Activated naive CD8-positive, alpha-beta T cell (primary cell): ENCODE measurements at regions not wholly inside any gene's neighbourhood (a gene's known extent, or its start where the extent isn't known, plus 50 kb on each side); places are given as distances from the start of the nearest gene placed in this dataset.

Source experiments
- H3K27ac Mint-ChIP-seq: one replicate; pipeline ENCODE4 v1.8.0; 2021; ENCODE audit warnings: mixed read lengths
- H3K27me3 Mint-ChIP-seq: one replicate; pipeline ENCODE4 v1.8.0; 2021; ENCODE audit warnings: mixed read lengths
- H3K36me3 Mint-ChIP-seq: one replicate; pipeline ENCODE4 v1.8.0; 2021; ENCODE audit warnings: mixed read lengths
- H3K4me1 Mint-ChIP-seq: one replicate; pipeline ENCODE4 v1.8.0; 2021; ENCODE audit warnings: low read depth, mixed read lengths
- H3K4me3 Mint-ChIP-seq: one replicate; pipeline ENCODE4 v1.8.0; 2021; ENCODE audit warnings: mild to moderate bottlenecking, mixed read lengths
- H3K9me3 Mint-ChIP-seq: one replicate; pipeline ENCODE4 v1.8.0; 2021; ENCODE audit warnings: low read depth, mixed read lengths

GRCh38 chr12:116458492-116458891 lies 100.7 kb upstream of the MAP1LC3B2 start:
- Mint-ChIP-seq H3K4me1 (no peaks in the 10 kb centered on the region), H3K4me3 (no peak overlapping the region), H3K9me3 (no peaks in the 10 kb centered on the region), H3K36me3 (no peaks in the 10 kb centered on the region), H3K27ac (no peak overlapping the region), H3K27me3 (peaks cover 2% of the 10 kb centered on the region)

GRCh38 chr12:116459011-116459875 lies 99.9 kb upstream of the MAP1LC3B2 start:
- Mint-ChIP-seq H3K27me3 (peaks cover 2% of the 10 kb centered on the region), H3K4me3 (no peak overlapping the region), H3K36me3 (no peaks in the 10 kb centered on the region), H3K9me3 (no peaks in the 10 kb centered on the region), H3K27ac (no peak overlapping the region), H3K4me1 (no peaks in the 10 kb centered on the region)

GRCh38 chr12:116459916-116460663 lies 99.1 kb upstream of the MAP1LC3B2 start:
- peaks cover 2% of the 10 kb centered on the region for H3K27me3 Mint-ChIP-seq
- H3K4me1 Mint-ChIP-seq: no peaks in the 10 kb centered on the region
- H3K9me3 Mint-ChIP-seq: no peaks in the 10 kb centered on the region
- H3K36me3 Mint-ChIP-seq: no peaks in the 10 kb centered on the region
- H3K4me3 Mint-ChIP-seq: no peak overlapping the region
- no peak overlapping the region for H3K27ac Mint-ChIP-seq

GRCh38 chr12:116461060-116461459 lies 98.1 kb upstream of the MAP1LC3B2 start:
- Mint-ChIP-seq H3K27me3 (peaks cover 2% of the 10 kb centered on the region), H3K4me1 (no peaks in the 10 kb centered on the region), H3K9me3 (no peaks in the 10 kb centered on the region), H3K4me3 (no peak overlapping the region), H3K27ac (no peak overlapping the region), H3K36me3 (no peaks in the 10 kb centered on the region)

- Mint-ChIP-seq H3K27ac (no peak overlapping the region), H3K9me3 (no peaks in the 10 kb centered on the region)
These were observed 95.8 kb upstream of the MAP1LC3B2 start for GRCh38 chr12:116463366-116463765.

GRCh38 chr12:116465407-116465806 lies 93.8 kb upstream of the MAP1LC3B2 start:
- H3K9me3 Mint-ChIP-seq: no peaks in the 10 kb centered on the region

More at GRCh38 chr12:116463366-116463765, 95.8 kb upstream of the MAP1LC3B2 start:
- no peaks in the 10 kb centered on the region for H3K36me3 Mint-ChIP-seq
- no peaks in the 10 kb centered on the region for H3K27me3 Mint-ChIP-seq
- no peak overlapping the region for H3K4me3 Mint-ChIP-seq
- no peaks in the 10 kb centered on the region for H3K4me1 Mint-ChIP-seq

GRCh38 chr12:116465856-116466255 lies 93.3 kb upstream of the MAP1LC3B2 start:
- H3K36me3 Mint-ChIP-seq: no peaks in the 10 kb centered on the region
- no peaks in the 10 kb centered on the region for H3K27me3 Mint-ChIP-seq
- no peaks in the 10 kb centered on the region for H3K9me3 Mint-ChIP-seq
- no peak overlapping the region for H3K27ac Mint-ChIP-seq
- no peaks in the 10 kb centered on the region for H3K4me1 Mint-ChIP-seq
- H3K4me3 Mint-ChIP-seq: no peak overlapping the region

More at GRCh38 chr12:116465407-116465806, 93.8 kb upstream of the MAP1LC3B2 start:
- no peak overlapping the region for H3K4me3 Mint-ChIP-seq
- no peaks in the 10 kb centered on the region for H3K27me3 Mint-ChIP-seq
- no peaks in the 10 kb centered on the region for H3K36me3 Mint-ChIP-seq
- H3K27ac Mint-ChIP-seq: no peak overlapping the region
- H3K4me1 Mint-ChIP-seq: no peaks in the 10 kb centered on the region

- Mint-ChIP-seq H3K9me3 (no peaks in the 10 kb centered on the region), H3K4me3 (no peak overlapping the region), H3K27me3 (no peaks in the 10 kb centered on the region), H3K36me3 (no peaks in the 10 kb centered on the region), H3K4me1 (no peaks in the 10 kb centered on the region), H3K27ac (no peak overlapping the region)
These were observed 92.6 kb upstream of the MAP1LC3B2 start for GRCh38 chr12:116466536-116466935.

- Mint-ChIP-seq H3K4me3 (no peak overlapping the region), H3K4me1 (no peaks in the 10 kb centered on the region), H3K9me3 (no peaks in the 10 kb centered on the region), H3K36me3 (no peaks in the 10 kb centered on the region), H3K27me3 (no peaks in the 10 kb centered on the region), H3K27ac (no peak overlapping the region)
These were observed 89.8 kb upstream of the MAP1LC3B2 start for GRCh38 chr12:116469344-116469743.

GRCh38 chr12:116471544-116471943 lies 87.6 kb upstream of the MAP1LC3B2 start:
- H3K9me3 Mint-ChIP-seq: peaks cover 7% of the 10 kb centered on the region
- no peaks in the 10 kb centered on the region for H3K27me3 Mint-ChIP-seq
- peaks cover 9% of the 10 kb centered on the region for H3K36me3 Mint-ChIP-seq
- no peaks in the 10 kb centered on the region for H3K4me1 Mint-ChIP-seq
- H3K4me3 Mint-ChIP-seq: no peak overlapping the region
- H3K27ac Mint-ChIP-seq: no peak overlapping the region

- no peaks in the 10 kb centered on the region for H3K4me1 Mint-ChIP-seq
- no peak overlapping the region for H3K4me3 Mint-ChIP-seq
- no peaks in the 10 kb centered on the region for H3K27me3 Mint-ChIP-seq
- peaks cover 12% of the 10 kb centered on the region for H3K36me3 Mint-ChIP-seq
- H3K9me3 Mint-ChIP-seq: peaks cover 10% of the 10 kb centered on the region
- H3K27ac Mint-ChIP-seq: no peak overlapping the region
These were observed 87.0 kb upstream of the MAP1LC3B2 start for GRCh38 chr12:116472193-116472592.

GRCh38 chr12:116473416-116473815 lies 85.8 kb upstream of the MAP1LC3B2 start:
- Mint-ChIP-seq H3K9me3 (peaks cover 10% of the 10 kb centered on the region), H3K4me1 (no peaks in the 10 kb centered on the region), H3K27ac (no peak overlapping the region), H3K27me3 (no peaks in the 10 kb centered on the region), H3K36me3 (peaks cover 12% of the 10 kb centered on the region), H3K4me3 (no peak overlapping the region)

GRCh38 chr12:116474331-116474730 lies 84.8 kb upstream of the MAP1LC3B2 start:
- Mint-ChIP-seq H3K4me1 (no peaks in the 10 kb centered on the region), H3K27me3 (no peaks in the 10 kb centered on the region), H3K4me3 (no peak overlapping the region), H3K36me3 (peaks cover 12% of the 10 kb centered on the region), H3K9me3 (peaks cover 10% of the 10 kb centered on the region), H3K27ac (no peak overlapping the region)

GRCh38 chr12:116474899-116475298 lies 84.3 kb upstream of the MAP1LC3B2 start:
- Mint-ChIP-seq H3K4me3 (no peak overlapping the region), H3K9me3 (peaks cover 10% of the 10 kb centered on the region), H3K27me3 (no peaks in the 10 kb centered on the region), H3K27ac (no peak overlapping the region), H3K36me3 (peaks cover 12% of the 10 kb centered on the region), H3K4me1 (peaks cover 4% of the 10 kb centered on the region)

- H3K4me1 Mint-ChIP-seq: peaks cover 12% of the 10 kb centered on the region
- H3K4me3 Mint-ChIP-seq: no peak overlapping the region
- H3K27ac Mint-ChIP-seq: no peak overlapping the region
- peaks cover 10% of the 10 kb centered on the region for H3K9me3 Mint-ChIP-seq
- no peaks in the 10 kb centered on the region for H3K27me3 Mint-ChIP-seq
- H3K36me3 Mint-ChIP-seq: peaks cover 12% of the 10 kb centered on the region
These were observed 82.9 kb upstream of the MAP1LC3B2 start for GRCh38 chr12:116476227-116476822.
